Mesendoderm (in vitro differentiated cells): ENCODE measurements at regions not wholly inside any gene's neighbourhood (a gene's known extent, or its start where the extent isn't known, plus 50 kb on each side); places are given as distances from the start of the nearest gene placed in this dataset.

ENCODE experiments used
- DNase-seq: peaks from one replicate; pipeline ENCODE4 v3.0.0; 2013
- H2AK5ac ChIP-seq: 2 replicates; pipeline ENCODE4 v1.6.1; 2013; ENCODE audit warnings: low read length, inconsistent platforms
- H2BK120ac ChIP-seq: 2 replicates; pipeline ENCODE4 v1.6.1; 2013; ENCODE audit warnings: low read depth, mild to moderate bottlenecking, low read length, moderate library complexity, mixed read lengths
- H2BK15ac ChIP-seq: replicated peaks from 2 replicates; pipeline ENCODE4 v1.6.1; 2013; ENCODE audit warnings: low read depth, mild to moderate bottlenecking, moderate library complexity
- H2BK5ac ChIP-seq: 2 replicates; pipeline ENCODE4 v1.6.1; 2013; ENCODE audit warnings: low read length, inconsistent platforms
- H3K18ac ChIP-seq: 2 replicates; pipeline ENCODE4 v1.6.1; 2013; ENCODE audit warnings: mild to moderate bottlenecking, low read length, mixed read lengths
- H3K23ac ChIP-seq: one replicate; pipeline ENCODE4 v1.6.1; 2013; ENCODE audit warnings: low read length
- H3K27ac ChIP-seq: 2 replicates; pipeline ENCODE4 v1.5.1; 2013; ENCODE audit warnings: low read depth, mild to moderate bottlenecking, inconsistent platforms, low read length, moderate library complexity
- H3K27me3 ChIP-seq: 2 replicates; pipeline ENCODE4 v1.6.1; 2013; ENCODE audit warnings: low read length, control low read depth, mild to moderate bottlenecking, inconsistent platforms; ENCODE audit not compliant: insufficient read depth, poor library complexity
- H3K36me3 ChIP-seq: 2 replicates; pipeline ENCODE4 v1.6.1; 2013; ENCODE audit warnings: low read length, inconsistent platforms; ENCODE audit not compliant: control insufficient read depth, insufficient read depth
- H3K4ac ChIP-seq: one replicate; pipeline ENCODE4 v1.6.1; 2013; ENCODE audit warnings: low read depth, mild to moderate bottlenecking, low read length, moderate library complexity
- H3K4me1 ChIP-seq: 2 replicates; pipeline ENCODE4 v1.6.1; 2013; ENCODE audit warnings: low read depth, low read length, inconsistent platforms; ENCODE audit not compliant: control insufficient read depth
- H3K4me2 ChIP-seq: 2 replicates; pipeline ENCODE4 v1.6.1; 2013; ENCODE audit warnings: low read length
- H3K4me3 ChIP-seq: 2 replicates; pipeline ENCODE4 v1.5.1; 2013; ENCODE audit warnings: mild to moderate bottlenecking, low read length
- H3K56ac ChIP-seq: one replicate; pipeline ENCODE4 v1.6.1; 2013; ENCODE audit warnings: low read length
- H3K79me1 ChIP-seq: 2 replicates; pipeline ENCODE4 v1.6.1; 2013; ENCODE audit warnings: low read length, inconsistent platforms
- H3K79me2 ChIP-seq: 2 replicates; pipeline ENCODE4 v1.6.1; 2013; ENCODE audit warnings: mild to moderate bottlenecking, low read length; ENCODE audit not compliant: control insufficient read depth, insufficient read depth
- H3K9ac ChIP-seq: 2 replicates; pipeline ENCODE4 v1.6.1; 2013; ENCODE audit warnings: low read length, inconsistent platforms
- H4K5ac ChIP-seq: one replicate; pipeline ENCODE4 v1.6.1; 2013; ENCODE audit warnings: low read length
- H4K8ac ChIP-seq: one replicate; pipeline ENCODE4 v1.6.1; 2013; ENCODE audit warnings: low read depth, mild to moderate bottlenecking, control low read depth, low read length, moderate library complexity
- WGBS: extraction: QIAGEN DNeasy Blood & Tissue Kit; methylation state at CpG from one replicate; pipeline ENCODE4 v1.1.7; 2013; ENCODE audit warnings: low lambda C conversion rate, missing lambda C conversion rate; ENCODE audit not compliant: insufficient coverage; ENCODE audit errors: extremely low coverage; 5-methylcytosine and 5-hydroxymethylcytosine counted together

GRCh38 chr3:182234881-182235280, 523.2 kb downstream of the SOX2 start:
- Histone ChIP-seq H4K5ac (no peak overlapping the region), H2BK15ac (no peak overlapping the region), H3K79me1 (no peaks in the 10 kb centered on the region), H3K56ac (no peak overlapping the region), H3K79me2 (no peaks in the 10 kb centered on the region), H2BK5ac (no peak overlapping the region), H3K4ac (no peak overlapping the region), H3K27me3 (no peaks in the 10 kb centered on the region), H3K4me1 (no peaks in the 10 kb centered on the region), H3K36me3 (no peaks in the 10 kb centered on the region), H3K4me2 (no peak overlapping the region), H3K27ac (no peak overlapping the region), H4K8ac (no peak overlapping the region), H2AK5ac (no peak overlapping the region), H3K23ac (no peak overlapping the region), H2BK120ac (no peak overlapping the region), H3K18ac (no peak overlapping the region), H3K4me3 (no peak overlapping the region), H3K9ac (no peak overlapping the region)
- DNase-seq, result no peak
- no CpG with 5 or more reads among the region's 2 CpGs for WGBS

GRCh38 chr3:182235504-182235903, 523.8 kb downstream of the SOX2 start:
- no peak overlapping the region for H2BK120ac ChIP-seq
- no peak overlapping the region for H3K4ac ChIP-seq
- no peak overlapping the region for H3K4me3 ChIP-seq
- H4K8ac ChIP-seq, result no peak overlapping the region
- no peak overlapping the region for H3K23ac ChIP-seq
- no peak overlapping the region for H3K56ac ChIP-seq
- H3K36me3 ChIP-seq, result no peaks in the 10 kb centered on the region
- H4K5ac ChIP-seq, result no peak overlapping the region
- WGBS, result no CpG with 5 or more reads among the region's 2 CpGs
- H2BK15ac ChIP-seq, result no peak overlapping the region
- H3K9ac ChIP-seq, result no peak overlapping the region
- H2BK5ac ChIP-seq, result no peak overlapping the region
- H2AK5ac ChIP-seq, result no peak overlapping the region
- H3K79me1 ChIP-seq, result no peaks in the 10 kb centered on the region
- H3K4me1 ChIP-seq, result no peaks in the 10 kb centered on the region
- H3K27ac ChIP-seq, result no peak overlapping the region
- H3K27me3 ChIP-seq, result no peaks in the 10 kb centered on the region
- H3K79me2 ChIP-seq, result no peaks in the 10 kb centered on the region
- no peak overlapping the region for H3K18ac ChIP-seq
- no peak for DNase-seq
- no peak overlapping the region for H3K4me2 ChIP-seq

GRCh38 chr3:182238126-182238525, 526.4 kb downstream of the SOX2 start:
- no peak overlapping the region for H4K8ac ChIP-seq
- H3K4me1 ChIP-seq, result no peaks in the 10 kb centered on the region
- WGBS, result no CpG with 5 or more reads among the region's 8 CpGs
- DNase-seq, result peak; percentile 86
- no peaks in the 10 kb centered on the region for H3K79me2 ChIP-seq
- no peak overlapping the region for H3K56ac ChIP-seq
- no peak overlapping the region for H3K4me3 ChIP-seq
- no peak overlapping the region for H3K27ac ChIP-seq
- H3K27me3 ChIP-seq, result no peaks in the 10 kb centered on the region
- no peak overlapping the region for H4K5ac ChIP-seq
- no peak overlapping the region for H2BK120ac ChIP-seq
- H2BK5ac ChIP-seq, result no peak overlapping the region
- H2AK5ac ChIP-seq, result no peak overlapping the region
- H3K9ac ChIP-seq, result no peak overlapping the region
- H3K18ac ChIP-seq, result no peak overlapping the region
- H3K79me1 ChIP-seq, result no peaks in the 10 kb centered on the region
- H3K36me3 ChIP-seq, result no peaks in the 10 kb centered on the region
- H2BK15ac ChIP-seq, result no peak overlapping the region
- no peak overlapping the region for H3K23ac ChIP-seq
- H3K4me2 ChIP-seq, result no peak overlapping the region
- H3K4ac ChIP-seq, result no peak overlapping the region

GRCh38 chr3:182239316-182239715, 527.6 kb downstream of the SOX2 start:
- Histone ChIP-seq H3K4me1 (no peaks in the 10 kb centered on the region), H3K27ac (no peak overlapping the region)
- no CpG with 5 or more reads among the region's 2 CpGs for WGBS

GRCh38 chr3:182240474-182240873, 528.7 kb downstream of the SOX2 start:
- H3K27ac ChIP-seq, result no peak overlapping the region
- no peak overlapping the region for H2BK15ac ChIP-seq
- H3K9ac ChIP-seq, result no peak overlapping the region

More at GRCh38 chr3:182239316-182239715, 527.6 kb downstream of the SOX2 start:
- no peak overlapping the region for H3K4me2 ChIP-seq
- no peak overlapping the region for H2BK120ac ChIP-seq
- no peak overlapping the region for H3K56ac ChIP-seq
- no peak overlapping the region for H3K18ac ChIP-seq
- no peaks in the 10 kb centered on the region for H3K79me2 ChIP-seq
- no peak overlapping the region for H2BK5ac ChIP-seq
- no peak for DNase-seq
- H3K4me3 ChIP-seq, result no peak overlapping the region
- H2BK15ac ChIP-seq, result no peak overlapping the region
- no peak overlapping the region for H4K5ac ChIP-seq
- no peak overlapping the region for H4K8ac ChIP-seq
- peak overlapping the region; percentile 37 for H3K23ac ChIP-seq
- no peaks in the 10 kb centered on the region for H3K36me3 ChIP-seq
- H3K79me1 ChIP-seq, result no peaks in the 10 kb centered on the region
- no peaks in the 10 kb centered on the region for H3K27me3 ChIP-seq
- no peak overlapping the region for H2AK5ac ChIP-seq
- no peak overlapping the region for H3K9ac ChIP-seq
- H3K4ac ChIP-seq, result no peak overlapping the region

GRCh38 chr3:182241196-182241765, 529.6 kb downstream of the SOX2 start:
- H4K8ac ChIP-seq, result no peak overlapping the region
- H3K23ac ChIP-seq, result no peak overlapping the region
- no peak overlapping the region for H2BK5ac ChIP-seq
- H3K4me1 ChIP-seq, result no peaks in the 10 kb centered on the region
- H3K4me3 ChIP-seq, result no peak overlapping the region
- H3K9ac ChIP-seq, result no peak overlapping the region
- H3K18ac ChIP-seq, result no peak overlapping the region
- H3K4me2 ChIP-seq, result no peak overlapping the region
- H2BK15ac ChIP-seq, result no peak overlapping the region
- no CpG with 5 or more reads among the region's 8 CpGs for whole genome bisulfite sequencing
- no peak overlapping the region for H3K27ac ChIP-seq
- no peak overlapping the region for H4K5ac ChIP-seq
- no peaks in the 10 kb centered on the region for H3K36me3 ChIP-seq
- no peaks in the 10 kb centered on the region for H3K79me1 ChIP-seq
- H2BK120ac ChIP-seq, result no peak overlapping the region
- no peak overlapping the region for H2AK5ac ChIP-seq
- no peak overlapping the region for H3K56ac ChIP-seq
- H3K79me2 ChIP-seq, result no peaks in the 10 kb centered on the region
- H3K4ac ChIP-seq, result no peak overlapping the region
- no peak for DNase-seq
- no peaks in the 10 kb centered on the region for H3K27me3 ChIP-seq

More at GRCh38 chr3:182240474-182240873, 528.7 kb downstream of the SOX2 start:
- Histone ChIP-seq H3K18ac (no peak overlapping the region), H3K79me1 (no peaks in the 10 kb centered on the region), H2AK5ac (no peak overlapping the region), H2BK5ac (no peak overlapping the region), H3K23ac (no peak overlapping the region), H3K36me3 (no peaks in the 10 kb centered on the region), H4K8ac (no peak overlapping the region), H3K4me2 (no peak overlapping the region), H4K5ac (no peak overlapping the region), H3K4ac (no peak overlapping the region), H3K4me1 (no peaks in the 10 kb centered on the region), H3K56ac (no peak overlapping the region), H3K79me2 (no peaks in the 10 kb centered on the region), H3K4me3 (no peak overlapping the region), H3K27me3 (no peaks in the 10 kb centered on the region), H2BK120ac (no peak overlapping the region)
- no CpG with 5 or more reads among the region's 2 CpGs for WGBS
- DNase-seq, result no peak
